T-helper 2 cell treated with Interferon-gamma antibody and Interleukin-4, amounts not matched to agents 5 μg/mL and 100 μg/mL, for 36 hours (primary cell): ENCODE measurements at regions not wholly inside any gene's neighbourhood (a gene's known extent, or its start where the extent isn't known, plus 50 kb on each side); places are given as distances from the start of the nearest gene placed in this dataset.
A peak's percentile ranks its signal among the peaks of the same experiment; 100 is the strongest.
"Not testable (repeated sequence)": the region's sequence is repeated elsewhere in the genome, so short reads cannot be mapped to it uniquely, and the experiment has no call there.

ENCODE experiments used
- DNase-seq: peaks from one replicate; pipeline ENCODE4 v3.0.0; 2021; ENCODE audit warnings: low spot score
- H3K27ac Mint-ChIP-seq: one replicate; pipeline ENCODE4 v1.8.0; 2021; ENCODE audit warnings: mild to moderate bottlenecking, mixed read lengths
- H3K27me3 Mint-ChIP-seq: one replicate; pipeline ENCODE4 v1.8.0; 2021; ENCODE audit warnings: low read depth, mixed read lengths
- H3K36me3 Mint-ChIP-seq: one replicate; pipeline ENCODE4 v1.8.0; 2021; ENCODE audit warnings: low read depth, mixed read lengths
- H3K4me1 Mint-ChIP-seq: one replicate; pipeline ENCODE4 v1.8.0; 2021; ENCODE audit warnings: low read depth, mixed read lengths
- H3K4me3 Mint-ChIP-seq: one replicate; pipeline ENCODE4 v1.8.0; 2022; ENCODE audit warnings: mild to moderate bottlenecking, moderate library complexity, mixed read lengths
- H3K9me3 Mint-ChIP-seq: one replicate; pipeline ENCODE4 v1.8.0; 2021; ENCODE audit warnings: mixed read lengths

DNA sequence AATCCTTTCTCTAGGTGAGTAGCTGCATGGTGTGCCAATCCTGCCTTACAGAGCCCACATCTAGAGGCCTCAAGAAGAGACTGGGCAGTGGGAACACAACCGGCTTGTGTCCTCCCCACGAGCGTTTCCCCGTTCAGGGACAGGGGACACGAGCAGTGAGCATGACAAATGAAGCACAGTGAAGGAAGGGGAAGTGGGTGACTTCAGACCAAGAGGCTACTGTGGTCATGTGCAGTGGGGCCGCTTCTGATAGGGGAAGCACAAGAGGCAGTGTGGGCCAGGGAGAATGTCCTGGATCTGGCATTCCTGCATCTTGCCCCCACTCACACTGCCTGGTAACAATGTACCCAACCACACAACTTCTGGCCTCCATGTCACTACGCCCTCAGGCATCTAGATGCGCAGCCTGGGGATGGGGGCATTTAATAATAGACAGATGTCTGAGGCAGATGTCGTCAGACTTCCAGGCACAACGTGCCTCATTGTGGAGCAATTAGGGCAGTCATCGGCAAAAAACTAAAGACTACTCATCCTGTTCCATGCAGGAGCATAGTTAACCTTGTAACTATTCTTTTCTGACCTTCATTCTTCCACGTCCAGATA lies 155.6 kb upstream of the NBPF11 start:
- Mint-ChIP-seq H3K36me3 (peaks cover 11% of the 10 kb centered on the region), H3K27ac (no peak overlapping the region), H3K4me1 (peaks cover 25% of the 10 kb centered on the region), H3K4me3 (no peak overlapping the region), H3K27me3 (peaks cover 26% of the 10 kb centered on the region), H3K9me3 (peaks cover 21% of the 10 kb centered on the region)
- no peak for DNase-seq

DNA sequence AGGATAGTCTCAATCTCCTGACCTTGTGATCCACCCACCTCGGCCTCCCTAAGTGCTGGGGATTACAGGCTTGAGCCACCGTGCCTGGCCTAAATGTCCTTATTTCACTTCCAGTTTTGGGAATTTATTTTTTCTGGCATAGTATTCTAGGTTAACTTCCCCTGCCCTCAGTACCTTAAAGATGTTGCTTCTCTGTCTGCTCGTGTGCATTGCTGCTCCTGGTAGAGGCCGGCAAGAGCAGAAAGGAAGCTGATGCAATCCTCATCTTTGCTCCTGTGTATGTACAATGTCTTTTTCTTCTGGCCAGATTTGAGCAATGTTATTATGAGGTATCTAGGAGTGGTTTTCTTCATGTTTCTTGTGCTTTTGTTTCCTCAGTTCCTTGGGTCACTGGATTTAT lies 152.9 kb upstream of the NBPF11 start:
- peak overlapping the region; percentile 56 for H3K4me3 Mint-ChIP-seq
- not testable (repeated sequence) for H3K27me3 Mint-ChIP-seq, H3K36me3 Mint-ChIP-seq, H3K27ac Mint-ChIP-seq, H3K9me3 Mint-ChIP-seq, DNase-seq
- peaks cover 23% of the 10 kb centered on the region for H3K4me1 Mint-ChIP-seq

DNA sequence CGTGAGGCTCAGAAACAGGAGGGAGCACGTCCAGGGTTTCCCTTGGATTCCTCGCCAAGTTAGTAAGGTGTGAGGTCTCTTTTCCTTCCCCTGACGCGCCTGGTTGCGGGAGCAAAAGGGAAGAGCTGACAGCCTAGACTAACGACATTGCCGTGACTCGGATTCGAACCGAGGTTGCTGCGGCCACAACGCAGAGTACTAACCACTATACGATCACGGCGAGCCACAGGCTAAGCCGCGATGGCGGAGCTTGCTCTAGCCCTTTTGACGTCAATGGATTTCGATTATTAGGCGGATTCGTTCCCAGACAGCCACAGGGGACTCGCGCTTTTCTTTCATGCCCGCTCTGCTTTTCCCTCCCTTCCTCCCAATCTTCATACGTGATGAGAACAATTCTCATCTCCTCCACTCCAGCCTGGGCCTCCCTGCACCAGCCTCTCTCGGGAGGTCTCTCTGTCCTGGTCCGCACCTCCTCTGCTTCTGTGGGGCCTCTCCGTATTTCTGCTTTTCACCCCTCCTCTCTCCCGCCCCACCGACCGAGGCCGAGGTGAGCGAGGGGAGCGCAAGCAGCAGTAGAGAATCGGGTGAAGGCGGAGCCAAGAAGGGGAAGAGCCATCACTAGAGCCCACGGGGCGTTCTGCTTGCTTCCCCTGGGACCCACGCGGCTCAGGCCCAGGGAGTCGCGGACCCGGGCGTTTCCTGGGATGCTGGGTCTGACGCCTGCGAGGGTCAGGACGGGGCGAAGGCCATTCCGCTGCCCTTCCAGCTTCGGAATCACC lies 150.7 kb upstream of the NBPF11 start:
- Mint-ChIP-seq H3K4me3 (peak overlapping the region; percentile 83), H3K4me1 (peaks cover 23% of the 10 kb centered on the region)
- H3K27me3 Mint-ChIP-seq, H3K27ac Mint-ChIP-seq, H3K36me3 Mint-ChIP-seq, H3K9me3 Mint-ChIP-seq: not testable (repeated sequence)
- DNase-seq = peak; percentile 70

DNA sequence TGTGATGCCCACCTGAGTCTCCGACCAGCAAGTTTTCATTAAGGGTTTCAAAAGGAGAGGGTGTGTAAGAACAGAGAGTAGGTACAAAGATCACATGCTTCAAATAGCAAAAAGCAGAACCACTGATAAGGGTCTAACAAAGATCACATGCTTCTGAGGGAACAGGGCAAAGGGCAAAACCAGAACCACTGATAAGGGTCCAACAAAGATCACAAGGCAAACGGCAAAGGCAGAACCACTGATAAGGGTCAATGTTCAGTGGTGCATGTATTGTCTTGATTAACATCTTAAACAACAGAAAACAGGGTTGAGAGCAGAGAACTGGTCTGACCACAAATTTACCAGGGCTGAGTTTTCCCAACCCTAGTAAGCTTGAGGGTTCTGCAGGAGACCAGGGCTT lies 145.8 kb upstream of the NBPF11 start:
- H3K27me3 Mint-ChIP-seq, H3K9me3 Mint-ChIP-seq, H3K27ac Mint-ChIP-seq, H3K36me3 Mint-ChIP-seq, H3K4me1 Mint-ChIP-seq, DNase-seq, H3K4me3 Mint-ChIP-seq: not testable (repeated sequence)

DNA sequence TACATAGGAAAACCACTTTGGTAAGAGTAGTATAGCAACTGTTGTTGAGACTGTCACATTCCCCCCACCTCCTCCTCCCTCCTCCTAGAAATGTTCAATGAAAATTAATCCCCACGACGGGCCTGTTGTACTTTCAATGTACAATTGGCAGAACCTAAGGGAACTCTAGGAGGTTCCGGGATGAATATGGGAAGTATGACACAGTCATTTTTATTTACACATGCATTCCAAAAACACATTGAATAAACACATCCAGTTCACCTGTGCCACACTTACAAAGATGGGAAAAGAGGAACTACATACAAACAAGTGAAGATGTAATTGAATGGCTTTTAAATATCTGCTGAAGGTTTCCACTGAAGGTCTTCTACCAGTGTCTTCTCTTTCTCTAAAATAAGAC lies 144.4 kb upstream of the NBPF11 start:
- Mint-ChIP-seq H3K36me3 (peaks cover 2% of the 10 kb centered on the region), H3K27ac (no peak overlapping the region), H3K4me1 (no peaks in the 10 kb centered on the region), H3K4me3 (no peak overlapping the region), H3K9me3 (no peaks in the 10 kb centered on the region), H3K27me3 (peaks cover 5% of the 10 kb centered on the region)
- no peak for DNase-seq

DNA sequence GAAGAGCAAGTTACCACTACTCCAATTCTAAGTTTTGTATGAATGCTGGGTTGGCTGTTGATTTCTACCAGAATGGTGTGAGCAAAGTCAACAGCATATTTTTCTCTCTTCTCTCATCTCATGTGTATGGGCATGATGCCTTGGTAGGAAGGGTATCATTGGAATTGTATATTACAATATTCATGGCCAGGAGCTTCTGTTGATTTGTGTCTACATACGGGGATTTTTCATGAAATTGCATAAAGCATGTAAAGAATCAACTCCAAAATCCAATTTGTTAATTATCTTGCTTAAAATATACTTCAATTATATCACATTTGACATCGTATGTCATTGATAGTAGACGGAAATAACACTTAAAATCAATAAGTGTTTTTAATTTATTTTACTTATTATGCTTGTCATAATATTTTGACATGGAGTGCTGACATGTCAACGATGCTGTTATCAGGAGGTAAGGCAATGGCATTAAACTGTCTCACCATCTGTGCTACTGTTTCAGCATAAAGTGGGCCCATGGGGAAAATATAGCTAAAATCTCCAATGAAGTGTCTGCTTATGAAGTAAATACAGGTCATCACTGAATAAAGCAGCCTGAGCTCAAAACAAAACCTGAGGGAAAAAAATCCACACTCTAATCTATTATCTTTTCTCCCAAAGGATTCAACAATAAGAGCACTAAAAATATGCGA lies 142.2 kb upstream of the NBPF11 start:
- H3K4me3 Mint-ChIP-seq = no peak overlapping the region
- H3K27ac Mint-ChIP-seq = no peak overlapping the region
- no peak for DNase-seq
- H3K36me3 Mint-ChIP-seq = peaks cover 2% of the 10 kb centered on the region
- no peaks in the 10 kb centered on the region for H3K9me3 Mint-ChIP-seq
- no peaks in the 10 kb centered on the region for H3K4me1 Mint-ChIP-seq
- H3K27me3 Mint-ChIP-seq = peaks cover 5% of the 10 kb centered on the region

DNA sequence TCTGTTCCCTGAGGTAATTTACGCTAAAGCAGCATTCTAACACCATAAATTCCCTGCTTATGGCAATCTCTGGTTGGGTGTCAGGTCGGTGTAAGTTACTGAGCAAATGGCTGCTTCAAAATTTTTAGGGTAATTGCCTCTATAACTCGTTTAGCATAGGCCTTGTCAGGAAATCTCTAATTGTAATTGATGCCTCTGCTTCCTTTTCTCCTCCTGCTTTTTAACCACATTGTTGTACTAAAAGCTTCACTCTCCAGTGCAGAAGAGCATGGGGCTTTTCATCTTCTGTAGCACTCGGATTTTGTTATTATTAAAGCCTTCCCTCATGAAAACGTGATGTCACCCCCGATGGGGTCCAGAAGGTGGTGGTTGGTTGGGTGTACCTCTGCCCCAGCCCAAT lies 141.6 kb upstream of the NBPF11 start:
- Mint-ChIP-seq H3K4me3 (no peak overlapping the region), H3K4me1 (no peaks in the 10 kb centered on the region), H3K27ac (no peak overlapping the region), H3K9me3 (no peaks in the 10 kb centered on the region), H3K27me3 (peaks cover 5% of the 10 kb centered on the region), H3K36me3 (peaks cover 2% of the 10 kb centered on the region)
- no peak for DNase-seq

DNA sequence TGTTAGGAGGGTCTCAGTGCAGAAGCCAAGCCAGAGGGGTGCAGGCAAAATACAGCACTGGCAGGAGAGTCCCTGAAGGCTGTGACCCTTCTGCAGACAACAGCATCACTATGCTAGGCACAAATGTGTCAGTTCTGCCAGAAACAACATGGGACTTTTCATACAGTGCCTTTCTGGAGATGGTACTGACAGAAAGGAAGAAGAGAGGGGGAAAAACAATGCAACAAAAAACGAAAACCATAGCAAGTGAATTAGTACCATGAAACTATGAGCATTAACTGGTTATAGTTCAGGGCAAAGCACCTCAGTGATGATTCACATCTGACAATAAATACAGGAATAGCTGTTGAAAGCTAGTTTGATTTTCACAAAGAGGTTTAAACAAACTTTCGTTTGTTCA lies 140.8 kb upstream of the NBPF11 start:
- peaks cover 2% of the 10 kb centered on the region for H3K36me3 Mint-ChIP-seq
- H3K9me3 Mint-ChIP-seq = no peaks in the 10 kb centered on the region
- H3K27me3 Mint-ChIP-seq = peaks cover 5% of the 10 kb centered on the region
- no peaks in the 10 kb centered on the region for H3K4me1 Mint-ChIP-seq
- no peak overlapping the region for H3K4me3 Mint-ChIP-seq
- H3K27ac Mint-ChIP-seq = no peak overlapping the region
- DNase-seq = no peak

DNA sequence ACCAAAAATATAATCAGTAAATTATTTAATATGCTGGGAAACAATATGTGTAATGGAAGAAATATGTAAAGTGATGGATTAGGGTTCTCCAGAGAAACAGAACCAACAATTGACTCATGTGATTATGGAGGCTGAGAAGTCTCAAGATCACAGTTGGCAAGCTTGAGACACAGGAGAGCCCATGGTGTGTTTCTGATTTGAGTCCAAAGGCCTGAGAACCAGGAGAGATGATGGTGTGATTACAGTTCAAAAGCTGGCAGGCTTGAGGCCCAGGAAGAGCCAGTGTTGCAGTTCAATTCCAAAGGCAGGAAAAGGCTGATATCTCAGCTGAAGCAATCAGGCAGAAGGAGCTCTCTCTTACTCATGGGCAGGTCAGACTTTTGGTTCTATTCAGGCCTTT lies 138.8 kb upstream of the NBPF11 start:
- DNase-seq = no peak
- Mint-ChIP-seq H3K36me3 (peaks cover 2% of the 10 kb centered on the region), H3K27me3 (peaks cover 8% of the 10 kb centered on the region), H3K27ac (no peak overlapping the region), H3K4me3 (no peak overlapping the region), H3K9me3 (no peaks in the 10 kb centered on the region), H3K4me1 (peaks cover 1% of the 10 kb centered on the region)

DNA sequence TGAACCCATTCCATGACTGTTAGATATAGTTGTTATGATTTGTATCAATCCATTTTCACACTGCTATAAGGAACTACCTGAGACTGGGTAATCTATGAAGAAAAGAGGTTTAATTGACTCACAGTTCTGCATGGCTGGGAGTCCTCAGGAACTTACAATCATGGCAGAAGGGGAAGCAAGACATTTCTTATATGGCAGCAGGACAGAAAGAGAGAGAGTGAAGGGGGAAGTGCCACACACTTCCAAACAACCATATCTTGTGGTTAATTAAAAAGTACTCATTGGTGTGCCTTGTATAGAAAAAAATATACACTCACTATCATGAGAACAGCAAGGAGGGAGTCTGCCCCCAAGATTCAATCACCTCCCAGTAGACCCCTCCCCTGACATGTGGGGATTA lies 137.6 kb upstream of the NBPF11 start:
- Mint-ChIP-seq H3K4me1 (peaks cover 2% of the 10 kb centered on the region), H3K27me3 (peaks cover 8% of the 10 kb centered on the region), H3K36me3 (peaks cover 2% of the 10 kb centered on the region), H3K27ac (no peak overlapping the region), H3K9me3 (no peaks in the 10 kb centered on the region), H3K4me3 (no peak overlapping the region)
- DNase-seq = no peak

DNA sequence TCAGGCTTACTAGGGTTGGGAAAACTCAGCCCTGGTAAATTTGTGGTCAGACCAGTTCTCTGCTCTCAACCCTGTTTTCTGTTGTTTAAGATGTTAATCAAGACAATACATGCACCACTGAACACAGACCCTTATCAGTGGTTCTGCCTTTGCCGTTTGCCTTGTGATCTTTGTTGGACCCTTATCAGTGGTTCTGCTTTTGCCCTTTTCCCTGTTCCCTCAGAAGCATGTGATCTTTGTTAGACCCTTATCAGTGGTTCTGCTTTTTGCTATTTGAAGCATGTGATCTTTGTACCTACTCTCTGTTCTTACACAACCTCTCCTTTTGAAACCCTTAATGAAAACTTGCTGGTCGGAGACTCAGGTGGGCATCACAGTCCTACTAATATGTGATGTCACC lies 133.9 kb upstream of the NBPF11 start:
- peaks cover 11% of the 10 kb centered on the region for H3K27me3 Mint-ChIP-seq
- H3K9me3 Mint-ChIP-seq, H3K27ac Mint-ChIP-seq, H3K4me1 Mint-ChIP-seq, H3K36me3 Mint-ChIP-seq, H3K4me3 Mint-ChIP-seq, DNase-seq: not testable (repeated sequence)

DNA sequence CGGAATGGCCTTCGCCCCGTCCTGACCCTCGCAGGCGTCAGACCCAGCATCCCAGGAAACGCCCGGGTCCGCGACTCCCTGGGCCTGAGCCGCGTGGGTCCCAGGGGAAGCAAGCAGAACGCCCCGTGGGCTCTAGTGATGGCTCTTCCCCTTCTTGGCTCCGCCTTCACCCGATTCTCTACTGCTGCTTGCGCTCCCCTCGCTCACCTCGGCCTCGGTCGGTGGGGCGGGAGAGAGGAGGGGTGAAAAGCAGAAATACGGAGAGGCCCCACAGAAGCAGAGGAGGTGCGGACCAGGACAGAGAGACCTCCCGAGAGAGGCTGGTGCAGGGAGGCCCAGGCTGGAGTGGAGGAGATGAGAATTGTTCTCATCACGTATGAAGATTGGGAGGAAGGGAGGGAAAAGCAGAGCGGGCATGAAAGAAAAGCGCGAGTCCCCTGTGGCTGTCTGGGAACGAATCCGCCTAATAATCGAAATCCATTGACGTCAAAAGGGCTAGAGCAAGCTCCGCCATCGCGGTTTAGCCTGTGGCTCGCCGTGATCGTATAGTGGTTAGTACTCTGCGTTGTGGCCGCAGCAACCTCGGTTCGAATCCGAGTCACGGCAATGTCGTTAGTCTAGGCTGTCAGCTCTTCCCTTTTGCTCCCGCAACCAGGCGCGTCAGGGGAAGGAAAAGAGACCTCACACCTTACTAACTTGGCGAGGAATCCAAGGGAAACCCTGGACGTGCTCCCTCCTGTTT lies 128.9 kb upstream of the NBPF11 start:
- H3K27ac Mint-ChIP-seq = peak overlapping the region; percentile 51

DNA sequence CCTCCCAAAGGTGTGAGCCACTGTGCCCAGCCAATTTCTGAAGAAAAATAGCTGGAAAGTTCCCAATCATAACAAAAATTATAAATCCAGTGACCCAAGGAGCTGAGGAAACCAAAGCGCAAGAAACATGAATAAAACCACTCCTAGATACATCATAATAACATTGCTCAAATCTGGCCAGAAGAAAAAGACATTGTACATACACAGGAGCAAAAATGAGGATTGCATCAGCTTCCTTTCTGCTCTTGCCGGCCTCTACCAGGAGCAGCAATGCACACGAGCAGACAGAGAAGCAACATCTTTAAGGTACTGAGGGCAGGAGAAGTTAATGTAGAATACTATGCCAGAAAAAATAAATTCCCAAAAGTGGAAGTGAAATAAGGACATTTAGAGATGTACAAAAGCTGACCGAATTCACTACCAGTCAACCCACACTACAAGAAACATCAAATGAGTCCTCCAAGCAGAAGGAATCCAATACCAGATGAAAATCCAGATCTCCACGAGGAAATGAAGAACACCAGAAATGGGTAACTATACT lies 127.0 kb upstream of the NBPF11 start:
- not testable (repeated sequence) for H3K27ac Mint-ChIP-seq, H3K36me3 Mint-ChIP-seq, DNase-seq, H3K9me3 Mint-ChIP-seq
- Mint-ChIP-seq H3K4me1 (peaks cover 14% of the 10 kb centered on the region), H3K4me3 (peak overlapping the region; percentile 82), H3K27me3 (peaks cover 29% of the 10 kb centered on the region)

More for the DNA sequence above, 128.9 kb upstream of the NBPF11 start:
- H3K9me3 Mint-ChIP-seq, H3K36me3 Mint-ChIP-seq, DNase-seq: not testable (repeated sequence)
- Mint-ChIP-seq H3K27me3 (peaks cover 22% of the 10 kb centered on the region), H3K4me3 (peak overlapping the region; percentile 82), H3K4me1 (peaks cover 16% of the 10 kb centered on the region)

DNA sequence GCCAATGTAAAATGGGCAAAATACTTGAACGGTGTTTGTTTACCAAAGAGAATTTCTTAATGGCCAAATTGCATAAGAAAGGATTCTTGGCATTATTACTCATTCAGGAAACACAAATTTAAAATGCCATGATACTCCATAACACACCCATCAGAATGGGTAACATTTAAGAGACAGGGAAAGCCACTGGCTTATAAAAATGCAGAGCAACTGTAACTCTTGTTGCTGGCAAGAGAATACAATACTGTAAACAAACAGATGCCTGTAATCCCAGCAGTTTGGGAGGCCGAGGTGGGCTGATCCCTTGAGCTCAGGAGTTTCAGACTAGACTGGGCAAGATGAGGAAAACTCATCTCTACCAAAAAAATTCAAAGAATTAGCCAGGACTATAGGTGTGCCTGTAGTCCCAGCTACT lies 125.8 kb upstream of the NBPF11 start:
- H3K4me1 Mint-ChIP-seq = peaks cover 14% of the 10 kb centered on the region
- not testable (repeated sequence) for H3K27ac Mint-ChIP-seq, H3K4me3 Mint-ChIP-seq, DNase-seq, H3K36me3 Mint-ChIP-seq, H3K9me3 Mint-ChIP-seq
- peaks cover 33% of the 10 kb centered on the region for H3K27me3 Mint-ChIP-seq
